Activated T-cell treated with anti-CD3 and anti-CD28 coated beads for 24 hours (primary cell): ENCODE measurements at regions not wholly inside any gene's neighbourhood (a gene's known extent, or its start where the extent isn't known, plus 50 kb on each side); places are given as distances from the start of the nearest gene placed in this dataset.

Experiments
- DNase-seq: peaks from one replicate; pipeline ENCODE4 v3.0.0-alpha.2; 2020; ENCODE audit warnings: low read depth

DNA sequence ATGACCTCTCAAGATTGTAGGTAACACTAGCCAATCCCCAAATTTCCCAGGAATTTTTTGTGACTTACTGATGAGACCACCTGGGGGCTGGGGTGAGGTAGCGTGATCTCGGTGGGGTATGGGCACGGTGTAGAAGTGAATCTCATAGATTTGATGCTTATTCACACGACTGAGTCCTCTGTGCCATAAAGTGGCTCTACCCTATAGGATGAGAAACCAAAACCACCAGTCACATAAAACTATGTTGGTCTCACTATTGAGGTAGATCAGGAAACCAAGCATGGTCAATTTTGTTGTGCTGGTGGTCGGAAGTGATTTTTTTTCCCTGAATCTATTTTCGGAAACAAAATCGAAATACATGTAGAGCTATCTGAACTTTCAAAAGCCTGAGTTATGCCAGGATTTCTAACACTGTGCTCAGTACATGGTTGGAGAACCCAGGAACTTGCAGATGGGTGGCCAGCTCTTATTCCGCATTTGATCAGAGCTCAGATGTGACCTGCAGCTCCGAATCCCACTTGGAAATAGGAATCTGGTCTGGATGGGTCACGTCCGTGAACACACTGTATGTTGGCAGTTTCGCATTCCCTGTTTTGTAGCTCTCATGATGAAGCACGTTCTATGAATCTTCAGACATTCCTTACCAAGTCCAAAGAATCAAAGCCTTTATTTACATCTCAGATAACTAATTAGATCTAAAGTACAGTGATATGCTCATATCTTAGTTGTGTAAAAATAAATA lies 261.5 kb downstream of the KLF6 start:
- no peak for DNase-seq

DNA sequence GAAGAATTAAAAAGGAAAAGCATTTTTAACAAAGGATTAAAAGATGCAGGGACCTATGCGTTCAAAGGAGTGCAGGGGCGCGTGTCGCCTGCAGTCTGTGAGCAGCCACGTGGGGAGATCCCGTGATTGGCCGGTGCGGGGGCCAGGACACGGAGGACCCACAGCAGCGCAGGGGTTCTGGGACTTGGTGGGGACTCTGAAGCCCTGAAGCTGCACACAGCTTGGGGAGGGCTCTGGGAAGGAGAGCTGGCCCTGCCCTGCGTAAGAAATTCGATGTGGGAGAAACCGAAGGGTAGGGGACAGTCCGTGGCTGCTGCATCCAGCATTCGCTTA lies 268.1 kb downstream of the KLF6 start:
- DNase-seq, result no peak

DNA sequence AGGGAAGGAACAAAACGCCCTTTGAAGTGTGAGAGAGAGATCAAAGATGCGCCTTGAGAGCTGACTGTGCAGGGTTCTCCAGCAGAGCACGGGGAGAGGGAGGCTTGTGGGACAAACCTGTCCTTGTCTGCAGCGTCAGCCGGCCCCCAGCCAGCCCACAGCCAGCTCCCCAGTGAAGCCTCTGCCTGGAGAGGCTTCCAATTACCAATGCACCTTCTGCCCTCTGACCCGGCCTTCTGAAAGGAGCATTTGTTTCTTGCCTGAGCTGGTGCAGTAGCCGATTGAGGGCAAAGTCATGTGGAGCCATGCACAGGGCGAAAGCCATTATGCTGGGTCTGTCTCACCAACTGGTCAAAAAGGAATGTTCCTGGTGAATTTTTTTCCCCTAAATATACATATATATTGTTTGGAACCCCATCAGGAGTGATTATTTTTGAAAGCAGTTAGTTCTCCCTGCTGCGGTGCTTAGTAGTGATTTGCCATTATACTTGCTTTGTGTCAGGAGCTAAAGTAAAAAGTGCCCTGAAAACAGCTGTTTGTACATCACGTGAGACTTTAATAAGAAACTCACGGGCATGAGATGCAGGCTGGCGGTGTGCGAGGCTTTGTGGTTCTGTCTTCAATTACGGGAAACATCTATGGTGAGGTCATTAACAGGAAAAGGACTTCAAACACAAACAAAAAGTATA lies 268.6 kb downstream of the KLF6 start:
- DNase-seq, result no peak

DNA sequence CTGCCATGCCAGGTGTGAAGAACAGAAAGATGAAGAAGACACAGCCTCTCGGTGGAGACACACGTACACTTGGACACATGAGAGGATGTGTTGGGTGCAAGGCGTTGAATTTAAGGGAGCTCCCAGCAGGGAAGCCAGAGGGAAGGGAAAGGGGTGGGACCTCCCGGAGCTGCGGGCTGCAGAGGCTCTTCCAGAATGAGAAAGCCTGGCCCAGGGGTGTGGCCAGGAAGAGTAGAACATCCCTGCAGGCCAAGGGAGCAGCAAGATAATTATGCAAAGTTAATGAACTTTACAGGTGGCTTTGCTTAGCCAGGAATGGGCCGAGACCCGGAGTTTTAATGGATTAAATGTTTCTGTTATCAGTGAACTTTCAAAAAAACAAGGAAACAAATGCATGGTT lies 270.3 kb downstream of the KLF6 start:
- no peak for DNase-seq

DNA sequence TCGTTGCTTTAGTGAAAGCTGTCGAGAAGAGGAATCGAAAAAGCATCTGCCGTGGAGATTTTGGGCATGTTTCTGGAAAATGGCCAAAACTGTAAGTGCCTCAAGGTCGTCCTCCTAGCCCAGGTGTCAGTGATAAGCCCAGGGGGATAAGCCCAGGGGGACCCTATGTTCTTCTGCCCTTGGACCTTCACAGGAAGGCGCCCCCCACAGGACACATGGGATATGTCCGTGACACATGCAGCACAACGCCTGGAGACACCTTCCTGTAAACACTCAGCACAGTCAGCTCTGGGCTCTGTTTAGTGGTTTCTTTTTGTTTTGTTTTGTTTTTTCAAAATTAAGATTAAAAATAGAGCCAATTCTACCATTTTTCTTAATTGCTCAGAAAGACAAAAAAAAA lies 272.7 kb downstream of the KLF6 start:
- no peak for DNase-seq

DNA sequence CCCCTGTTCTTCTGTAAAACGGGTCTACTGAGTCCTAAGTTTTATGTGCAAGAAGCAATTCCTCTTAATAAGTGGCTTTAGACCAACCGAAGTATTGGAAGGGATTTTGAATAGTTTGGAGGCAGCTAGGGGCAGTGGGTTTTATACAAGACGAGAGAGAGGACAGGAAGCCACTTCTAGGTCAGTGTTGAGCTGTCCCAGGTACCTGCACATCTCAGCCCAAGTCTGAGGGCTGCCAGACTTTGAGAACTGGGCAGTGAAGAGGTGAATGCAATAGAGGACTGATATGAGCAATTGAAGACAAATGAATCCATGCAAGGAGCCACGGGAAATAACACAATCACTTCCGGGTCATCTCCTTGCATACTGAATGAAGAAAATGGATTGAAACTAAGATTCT lies 273.5 kb downstream of the KLF6 start:
- DNase-seq, result no peak

DNA sequence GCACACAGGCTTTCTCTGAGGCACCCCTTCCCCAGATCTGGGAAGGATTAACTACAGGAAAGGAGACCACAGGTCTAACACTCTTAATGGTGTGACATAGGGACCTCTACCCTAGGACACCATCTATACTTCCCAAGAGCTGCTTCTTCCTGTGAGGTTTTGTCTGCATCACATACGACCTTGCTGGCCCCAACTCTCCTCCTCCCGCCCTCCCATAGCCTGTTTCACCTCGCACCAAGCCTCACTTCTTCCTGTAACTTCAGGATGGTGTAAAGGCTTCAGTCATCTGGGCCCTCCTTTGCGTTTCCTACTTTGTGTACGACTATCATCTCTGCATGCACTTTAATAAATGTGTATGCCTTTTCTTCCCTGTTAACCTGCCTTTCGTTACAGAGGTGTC lies 274.3 kb downstream of the KLF6 start:
- no peak for DNase-seq

DNA sequence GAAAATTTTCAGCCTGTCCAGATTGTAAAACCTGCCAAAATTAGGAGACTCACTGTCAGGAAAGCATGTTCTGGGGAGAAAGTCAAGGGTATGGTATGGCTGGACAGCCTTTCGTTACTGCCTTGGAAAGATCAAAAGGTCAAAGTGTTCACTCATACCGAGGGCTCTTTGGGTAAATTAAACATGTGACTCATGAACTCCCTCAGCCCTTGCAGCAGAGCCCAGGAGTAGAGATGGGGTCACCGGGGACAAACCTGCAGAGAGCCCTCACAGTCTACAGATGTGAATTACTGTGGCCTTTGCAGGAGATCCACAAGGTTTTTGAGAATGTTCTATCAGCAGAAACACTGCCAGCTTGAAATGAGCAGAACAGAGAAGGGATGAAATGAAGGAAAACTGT lies 275.7 kb downstream of the KLF6 start:
- no peak for DNase-seq

DNA sequence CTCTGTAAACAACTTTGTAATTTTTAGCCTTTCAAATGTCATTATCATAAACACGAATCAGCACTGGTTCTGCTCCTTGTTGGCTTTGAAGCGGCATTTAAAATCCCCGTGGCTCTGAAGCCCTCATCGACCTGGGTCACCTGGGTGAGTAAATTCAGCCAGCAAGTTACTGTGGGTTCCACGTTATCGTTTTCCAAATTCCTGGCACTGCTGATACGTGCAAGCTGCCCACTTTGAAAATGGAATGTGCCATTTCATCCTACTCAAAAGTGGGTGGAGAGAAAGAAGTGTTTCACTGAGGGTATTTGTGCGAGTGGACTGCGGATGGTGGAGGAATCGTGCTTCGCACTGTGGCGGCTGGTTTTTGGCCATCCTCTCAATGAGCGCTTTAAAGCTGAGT lies 281.7 kb downstream of the KLF6 start:
- DNase-seq, result no peak

DNA sequence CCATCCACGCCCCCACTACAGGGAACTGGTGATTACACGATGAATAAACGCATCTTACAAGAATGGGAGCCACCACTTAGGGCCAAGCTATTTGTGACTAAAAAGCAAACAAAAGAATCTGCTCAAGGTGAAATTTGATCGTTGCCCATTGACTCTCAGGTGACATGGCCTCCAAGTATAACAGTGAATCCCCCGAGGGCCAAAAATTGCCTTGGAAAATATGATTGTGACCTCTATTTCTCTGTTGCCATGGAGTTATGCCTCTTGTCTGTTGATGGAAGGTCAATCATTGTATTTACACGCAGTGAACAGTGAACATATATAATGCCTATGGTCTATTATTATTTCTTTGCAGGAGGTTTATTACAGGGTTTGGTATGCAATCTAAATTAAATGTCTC lies 282.3 kb downstream of the KLF6 start:
- DNase-seq, result no peak

DNA sequence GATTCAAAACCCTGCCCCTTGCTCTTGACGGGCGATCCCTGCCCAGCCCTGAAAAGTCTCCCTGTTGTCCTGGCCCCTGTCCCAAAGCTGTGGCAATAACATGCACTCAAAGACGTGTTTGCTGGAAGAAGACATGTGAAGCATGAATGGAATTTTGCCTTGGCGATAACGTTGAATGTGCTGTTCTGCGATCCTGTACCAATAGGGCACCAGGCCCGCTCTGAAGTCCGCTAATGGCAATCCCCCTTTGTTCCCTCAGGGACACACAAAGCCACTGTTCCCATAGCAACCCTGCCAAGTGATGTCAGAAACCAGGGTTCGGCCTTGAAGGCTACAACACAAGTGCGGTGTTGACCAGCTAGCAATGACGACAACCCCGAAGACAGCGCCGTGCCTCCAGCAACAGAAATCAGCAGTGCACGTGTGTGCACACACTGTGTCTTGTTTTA lies 284.6 kb downstream of the KLF6 start:
- DNase-seq, result no peak

DNA sequence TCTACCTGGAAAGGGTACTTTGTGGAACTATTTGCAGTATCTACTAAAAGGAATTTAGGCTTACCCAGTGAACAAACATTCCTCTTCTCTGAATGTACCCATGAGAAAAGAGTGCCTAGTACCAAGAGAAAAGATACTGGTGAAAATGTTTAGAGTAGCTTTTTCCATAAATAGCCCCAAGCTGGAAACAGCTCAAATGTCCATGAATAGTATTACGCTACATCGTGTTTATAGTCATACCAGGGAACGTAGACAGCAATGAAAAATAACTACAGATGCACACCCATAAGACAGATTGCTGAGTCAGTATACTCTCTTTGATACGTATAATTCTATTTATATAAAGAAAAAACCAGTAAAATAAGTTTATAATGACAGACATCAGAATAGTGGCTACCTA lies 285.9 kb downstream of the KLF6 start:
- DNase-seq, result no peak

DNA sequence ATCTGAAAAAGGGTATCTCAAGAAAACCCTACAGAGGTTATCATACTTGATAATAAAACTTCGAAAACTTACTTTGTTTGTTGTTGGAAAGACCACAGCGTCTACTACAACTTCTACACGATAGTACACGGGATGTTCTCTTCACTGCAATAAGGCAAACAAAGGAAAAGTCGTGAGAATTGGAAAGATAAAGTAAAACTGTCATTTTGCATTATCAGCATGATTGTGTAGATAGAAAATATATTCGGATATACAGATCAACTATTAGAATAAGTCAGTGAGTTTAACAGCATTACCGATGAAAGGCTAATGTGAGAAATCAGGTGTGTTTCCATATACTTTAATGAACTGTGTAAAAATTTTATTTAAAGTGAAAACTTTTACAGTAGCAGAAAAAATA lies 287.4 kb downstream of the KLF6 start:
- DNase-seq, result no peak

DNA sequence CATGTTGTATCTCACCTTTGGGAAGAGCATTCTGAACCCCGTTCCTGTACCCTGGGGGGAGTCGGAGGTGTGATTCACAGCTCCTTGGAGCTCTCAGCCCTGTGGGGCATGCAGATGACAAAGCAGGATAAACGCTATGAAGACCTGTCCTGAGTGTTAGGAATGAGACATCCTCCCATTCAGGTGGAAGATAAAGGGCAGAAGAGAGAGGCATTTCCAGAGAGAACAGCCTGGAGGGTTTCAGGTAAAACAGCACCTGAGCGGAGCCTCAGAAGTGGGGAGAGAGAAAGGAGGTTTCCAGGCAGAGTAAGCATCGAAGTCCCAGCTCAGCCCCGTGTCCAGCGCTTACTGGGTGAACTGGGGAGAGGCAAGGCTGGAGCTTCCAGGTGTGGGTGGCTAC lies 288.9 kb downstream of the KLF6 start:
- DNase-seq, result no peak

DNA sequence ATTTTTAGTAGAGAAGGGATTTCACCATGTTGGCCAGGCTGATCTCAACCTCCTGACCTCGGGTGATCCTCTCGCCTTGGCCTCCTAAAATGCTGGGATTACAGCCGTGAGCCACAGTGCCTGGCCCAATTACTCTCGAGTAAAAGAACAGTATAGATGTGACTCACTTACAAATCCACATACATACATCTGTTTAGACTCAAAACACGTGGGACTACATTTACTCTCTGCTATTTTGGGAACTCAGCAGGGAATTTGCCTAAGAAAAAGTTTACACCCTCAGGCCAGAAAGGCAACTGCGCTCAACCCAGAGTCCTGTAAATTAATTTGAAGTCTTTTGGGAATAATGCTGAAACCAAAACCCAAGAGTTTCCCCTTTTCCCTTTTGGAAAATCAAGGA lies 289.7 kb downstream of the KLF6 start:
- DNase-seq, result no peak

DNA sequence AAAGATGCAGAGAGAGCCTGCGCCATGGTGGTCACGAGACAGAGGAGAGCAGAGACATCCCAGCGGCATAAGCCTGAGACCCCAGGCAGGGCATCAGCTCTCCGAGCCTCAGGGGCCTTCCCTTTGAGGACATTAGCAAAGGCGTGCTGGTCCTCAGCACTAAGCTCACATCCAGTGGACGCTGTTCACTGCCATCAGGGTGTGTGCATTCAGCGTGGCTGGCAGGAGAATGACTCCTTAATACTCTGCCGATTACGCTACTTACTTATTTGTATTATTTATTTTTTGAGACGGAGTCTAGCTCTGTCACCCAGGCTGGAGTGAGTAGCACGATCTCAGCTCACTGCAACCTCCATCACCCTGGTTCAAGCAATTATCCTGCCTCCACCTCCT lies 290.2 kb downstream of the KLF6 start:
- no peak for DNase-seq

DNA sequence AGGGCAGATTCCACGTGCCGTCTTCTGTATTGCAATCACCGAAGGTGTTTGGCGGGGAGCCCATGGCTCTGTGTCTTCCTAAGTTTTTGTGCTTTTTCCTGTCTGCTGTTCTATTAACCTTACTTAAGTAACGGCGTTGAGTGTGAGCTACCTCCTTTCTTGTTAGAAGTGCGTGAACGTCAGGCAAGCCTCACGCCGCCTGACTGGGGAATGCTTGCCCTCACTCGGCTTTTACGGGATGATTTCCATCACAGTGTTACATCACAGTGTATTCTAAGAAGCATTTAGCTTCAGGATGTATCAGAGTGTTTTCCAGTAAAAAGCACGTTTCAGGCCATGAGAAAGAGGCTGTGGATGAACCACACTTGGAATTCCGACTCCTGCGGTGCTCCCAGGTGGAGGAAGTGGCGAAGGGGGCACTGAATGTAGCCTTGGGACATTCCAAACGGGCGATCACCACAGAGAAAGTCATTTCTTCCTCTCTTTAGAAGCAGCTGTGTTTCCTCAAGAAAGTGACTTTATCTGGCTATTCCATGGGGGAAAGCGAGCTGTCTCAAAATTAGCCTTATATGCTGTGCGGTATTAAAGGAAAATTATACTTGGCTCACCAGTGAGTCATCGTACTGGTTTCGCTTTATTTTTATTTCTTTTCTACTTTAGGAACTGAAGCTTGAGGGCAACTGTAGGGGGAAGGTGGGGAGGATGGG lies 290.7 kb downstream of the KLF6 start:
- no peak for DNase-seq

DNA sequence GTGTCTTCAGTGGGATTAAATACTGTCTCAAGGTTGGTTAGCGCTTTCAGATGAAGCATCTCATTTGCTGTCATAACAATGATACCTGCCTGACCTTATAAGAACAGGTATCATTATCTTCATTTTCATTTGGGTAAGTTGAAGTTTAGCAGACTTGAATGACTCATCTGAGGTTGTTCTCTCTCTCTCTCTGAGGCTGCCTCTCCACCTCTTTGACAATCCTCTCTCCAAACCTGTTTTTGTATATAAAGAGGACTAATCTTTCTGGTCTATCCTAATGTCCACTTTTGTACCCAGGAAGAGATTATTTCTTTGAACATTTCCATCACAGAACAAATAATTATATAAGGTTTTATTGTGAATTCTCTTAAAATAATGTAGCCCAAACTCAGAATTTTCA lies 291.4 kb downstream of the KLF6 start:
- DNase-seq, result no peak

DNA sequence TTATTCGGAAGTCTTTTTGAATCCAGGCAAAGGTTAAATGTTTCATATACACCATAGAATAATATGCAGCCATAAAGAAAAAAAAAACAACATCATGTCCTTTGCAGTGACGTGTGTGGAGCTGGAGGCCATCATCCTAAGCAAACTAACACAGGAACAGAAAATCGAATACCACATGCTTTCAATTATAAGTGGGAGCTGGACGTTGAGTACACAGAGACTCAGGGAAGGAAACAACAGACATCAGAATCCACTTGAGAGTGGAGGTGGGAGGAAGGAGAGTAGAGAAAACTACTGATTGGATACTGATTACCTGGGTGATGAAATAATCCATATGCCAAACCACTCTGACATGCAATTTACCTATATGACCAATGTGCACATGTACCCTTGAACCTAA lies 293.4 kb downstream of the KLF6 start:
- no peak for DNase-seq

DNA sequence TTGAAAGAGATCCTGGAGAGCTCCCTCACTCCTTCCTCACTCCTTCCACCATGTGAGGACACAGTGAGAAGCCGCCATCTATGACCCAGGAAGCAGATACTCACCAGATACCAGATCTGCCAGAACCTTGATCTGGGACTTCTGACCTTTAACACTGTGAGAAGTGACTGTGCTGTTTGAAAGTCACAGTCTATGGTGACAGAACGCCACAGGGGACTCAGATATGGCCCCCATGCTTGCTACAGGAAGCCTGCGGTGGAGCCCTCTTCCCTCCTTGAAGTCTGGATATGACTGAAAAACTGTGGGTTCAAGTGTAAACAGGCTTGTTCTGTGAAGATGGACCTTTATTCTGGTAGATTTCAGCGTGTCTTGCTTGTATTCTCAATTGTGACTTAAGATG lies 297.8 kb downstream of the KLF6 start:
- no peak for DNase-seq

DNA sequence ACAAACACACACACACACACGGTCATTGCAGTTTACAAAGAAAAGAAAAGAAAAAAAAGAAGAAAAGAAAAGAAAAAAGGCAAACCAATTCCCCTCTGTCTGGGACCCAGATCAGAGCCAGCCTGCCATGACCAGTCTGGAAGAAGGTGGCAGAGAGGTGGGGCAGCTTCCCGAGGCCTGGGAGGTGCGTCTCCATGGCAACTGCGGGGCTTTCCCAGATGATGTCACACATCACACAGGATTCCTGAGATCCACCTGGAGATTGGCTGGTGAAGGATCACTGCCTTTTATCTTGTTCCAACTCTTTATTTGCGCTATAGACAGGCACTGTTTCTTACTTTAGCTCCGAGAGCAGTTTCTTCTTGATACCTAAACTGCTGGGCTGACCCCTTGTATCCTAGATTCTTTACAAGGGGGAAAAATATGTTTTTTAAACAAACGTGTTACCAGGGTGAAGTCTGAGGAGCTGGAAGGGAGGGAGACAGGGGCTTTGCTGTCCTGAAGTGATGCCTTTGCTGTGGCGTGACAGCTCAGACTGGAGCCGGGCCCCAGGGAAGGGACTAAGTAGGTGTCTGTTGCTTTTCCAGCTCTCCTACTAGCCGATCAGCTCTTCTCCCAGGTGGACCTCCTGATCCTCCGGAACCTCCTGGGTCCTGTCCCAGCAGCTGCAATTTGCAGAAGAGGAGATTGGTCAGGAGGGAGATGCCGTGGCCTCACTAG lies 298.5 kb downstream of the KLF6 start:
- no peak for DNase-seq

DNA sequence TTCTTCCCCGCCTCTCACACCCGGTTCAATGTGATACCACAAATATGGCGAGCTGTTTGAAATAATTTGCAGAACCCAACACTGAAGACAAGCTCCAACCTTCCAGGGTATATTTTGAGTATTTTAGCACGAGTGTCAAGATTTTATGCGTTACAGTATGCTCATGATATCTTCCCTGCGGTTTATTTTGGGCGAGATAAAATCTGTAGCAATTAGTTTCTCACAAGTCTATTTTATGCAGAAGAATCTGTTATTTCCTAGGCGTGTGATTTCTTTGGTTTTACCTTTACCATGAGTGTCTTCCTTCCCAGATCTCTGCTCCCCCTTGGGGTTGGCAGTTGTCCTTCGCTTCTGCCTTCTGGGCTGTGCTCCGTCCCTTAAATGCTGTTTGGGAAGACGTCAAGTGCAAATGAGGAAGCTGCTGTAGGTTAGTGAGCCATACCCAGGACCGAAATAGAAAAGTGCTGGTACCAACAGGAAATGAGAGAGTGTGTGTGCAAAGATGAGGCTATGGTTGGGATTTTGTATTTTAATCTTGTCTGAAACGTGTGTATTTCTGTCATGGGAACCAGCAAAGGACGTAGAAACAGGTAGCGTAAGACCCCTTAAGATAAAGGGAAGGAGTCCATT lies 299.8 kb downstream of the KLF6 start:
- no peak for DNase-seq
